NB4 (cell line): ENCODE measurements at regions not wholly inside any gene's neighbourhood (a gene's known extent, or its start where the extent isn't known, plus 50 kb on each side); places are given as distances from the start of the nearest gene placed in this dataset.

Experiments
- DNase-seq: peaks from one replicate; pipeline ENCODE4 v3.0.0; 2010; ENCODE audit warnings: low read depth
- H3K4me3 ChIP-seq: one replicate; pipeline ENCODE4 v1.5.1; 2011; ENCODE audit warnings: mild to moderate bottlenecking, low read depth, low read length, moderate library complexity
- CTCF ChIP-seq: IDR thresholded peaks from one replicate; pipeline ENCODE4 v1.5.1; 2012; ENCODE audit warnings: low read depth, low read length
- MAX ChIP-seq: IDR thresholded peaks from 2 replicates; pipeline ENCODE4 v1.6.1; 2011; ENCODE audit warnings: low read depth, low read length
- MYC ChIP-seq: IDR thresholded peaks from 2 replicates; pipeline ENCODE4 v1.6.1; 2011; ENCODE audit warnings: low read depth, low read length
- POLR2A ChIP-seq: IDR thresholded peaks from 2 replicates; pipeline ENCODE4 v1.6.1; 2011; ENCODE audit warnings: mild to moderate bottlenecking; ENCODE audit not compliant: insufficient read length; ENCODE audit errors: extremely low read depth

- no peak overlapping the region for H3K4me3 ChIP-seq
- DNase-seq, result no peak
- TF ChIP-seq MYC (no peak), MAX (no peak), POLR2A (no peak), CTCF (no peak)
Measured at GRCh38 chr12:60819794-60820193, 1224.0 kb downstream of the SLC16A7 start.

- TF ChIP-seq MAX, result no peak
- no peak for TF ChIP-seq POLR2A
- TF ChIP-seq CTCF, result no peak
- TF ChIP-seq MYC, result no peak
- DNase-seq, result no peak
- H3K4me3 ChIP-seq, result no peak overlapping the region
Measured at GRCh38 chr12:60822580-60822979, 1226.8 kb downstream of the SLC16A7 start.

GRCh38 chr12:60830381-60830780 is 1234.6 kb downstream of the SLC16A7 start:
- no peak overlapping the region for H3K4me3 ChIP-seq
- TF ChIP-seq MAX, result no peak
- no peak for TF ChIP-seq POLR2A
- TF ChIP-seq CTCF, result no peak
- TF ChIP-seq MYC, result no peak
- DNase-seq, result no peak

- TF ChIP-seq MAX (no peak), MYC (no peak), CTCF (no peak), POLR2A (no peak)
- no peak overlapping the region for H3K4me3 ChIP-seq
- no peak for DNase-seq
Measured at GRCh38 chr12:60832290-60832689, 1236.5 kb downstream of the SLC16A7 start.

- no peak overlapping the region for H3K4me3 ChIP-seq
- no peak for DNase-seq
- TF ChIP-seq CTCF (no peak), POLR2A (no peak), MYC (no peak), MAX (no peak)
Measured at GRCh38 chr12:60834372-60834771, 1238.5 kb downstream of the SLC16A7 start.

GRCh38 chr12:60834806-60835205 is 1239.0 kb downstream of the SLC16A7 start:
- no peak overlapping the region for H3K4me3 ChIP-seq
- no peak for TF ChIP-seq CTCF
- TF ChIP-seq MAX, result no peak
- no peak for TF ChIP-seq MYC
- TF ChIP-seq POLR2A, result no peak
- DNase-seq, result no peak
